ENCODE measurements at regions not wholly inside any gene's neighbourhood (a gene's known extent, or its start where the extent isn't known, plus 50 kb on each side); places are given as distances from the start of the nearest gene placed in this dataset.

- TF ChIP-seq CTCF (conservative IDR thresholded peaks at IDR 0.05; ENCODE audit: low read length) = no peak
- TF ChIP-seq EZH2phosphoT487 (IDR thresholded peaks at IDR 0.05; ENCODE audit: borderline replicate concordance, low read depth, low read length) = no peak
Observed at GRCh38 chr13:100917011-100917410, 242.4 kb upstream of the TMTC4 start.

All from OCI-LY7 (cell line).